HEK293 (cell line): ENCODE measurements at regions not wholly inside any gene's neighbourhood (a gene's known extent, or its start where the extent isn't known, plus 50 kb on each side); places are given as distances from the start of the nearest gene placed in this dataset.

ENCODE experiments used
- KLF10 ChIP-seq: fragments of 450-650 bp; IDR thresholded peaks from 2 replicates; pipeline ENCODE4 v1.5.1; 2018; ENCODE audit warnings: missing biosample characterization, mild to moderate bottlenecking, missing genetic modification characterization
- SETDB1 ChIP-seq: IDR thresholded peaks from one replicate; pipeline ENCODE4 v1.6.1; 2017; ENCODE audit warnings: mild to moderate bottlenecking, low read length, moderate library complexity, mixed read lengths; ENCODE audit not compliant: insufficient read length
- SP2 ChIP-seq: fragments of 450-650 bp; formaldehyde crosslinking; IDR thresholded peaks from 2 replicates; pipeline ENCODE4 v1.5.1; 2016; ENCODE audit warnings: missing biosample characterization, missing genetic modification characterization
- YY1 ChIP-seq: fragments of 450-650 bp; formaldehyde crosslinking; IDR thresholded peaks from 2 replicates; pipeline ENCODE4 v1.5.1; 2018; ENCODE audit warnings: missing biosample characterization, missing genetic modification characterization
- ZNF133 ChIP-seq: fragments of 450-650 bp; formaldehyde crosslinking; IDR thresholded peaks from 2 replicates; pipeline ENCODE4 v1.5.1; 2016; ENCODE audit warnings: missing biosample characterization, missing genetic modification characterization
- ZNF169 ChIP-seq: fragments of 450-650 bp; formaldehyde crosslinking; IDR thresholded peaks from 2 replicates; pipeline ENCODE4 v1.5.1; 2016; ENCODE audit warnings: missing biosample characterization, missing genetic modification characterization
- ZNF202 ChIP-seq: fragments of 450-650 bp; formaldehyde crosslinking; IDR thresholded peaks from 2 replicates; pipeline ENCODE4 v1.5.1; 2016; ENCODE audit warnings: missing biosample characterization, missing genetic modification characterization, borderline replicate concordance
- ZNF211 ChIP-seq: fragments of 450-650 bp; formaldehyde crosslinking; IDR thresholded peaks from 2 replicates; pipeline ENCODE4 v1.5.1; 2016; ENCODE audit warnings: low read depth, missing biosample characterization, missing genetic modification characterization
- ZNF274 ChIP-seq, 2 experiments: fragments of 200-500 bp in 1 of 2; fragments of 450-650 bp in 1 of 2; sonication (Bioruptor generic) in 1 of 2; formaldehyde crosslinking in 1 of 2; IDR thresholded peaks; 2 replicates each; pipeline versions ENCODE4 v1.5.1 to v1.6.1; 2014 to 2016; ENCODE audit warnings: borderline replicate concordance in 1 of 2, inconsistent platforms in 1 of 2, low read length in 1 of 2, missing biosample characterization in 1 of 2, missing genetic modification characterization in 1 of 2
- ZNF350 ChIP-seq: fragments of 450-650 bp; formaldehyde crosslinking; IDR thresholded peaks from 2 replicates; pipeline ENCODE4 v1.5.0; 2017; ENCODE audit warnings: missing biosample characterization, mild to moderate bottlenecking, missing genetic modification characterization
- ZNF610 ChIP-seq: fragments of 450-650 bp; formaldehyde crosslinking; IDR thresholded peaks from 2 replicates; pipeline ENCODE4 v1.5.1; 2016; ENCODE audit warnings: missing biosample characterization, missing genetic modification characterization, borderline replicate concordance
- TF ChIP-seq, protein P1 (sequence below): fragments of 450-650 bp; formaldehyde crosslinking; IDR thresholded peaks from 2 replicates; pipeline ENCODE4 v1.5.1; 2016; ENCODE audit warnings: missing biosample characterization, missing genetic modification characterization
- TF ChIP-seq, protein P2 (sequence below): fragments of 450-650 bp; formaldehyde crosslinking; IDR thresholded peaks from 2 replicates; pipeline ENCODE4 v1.5.1; 2016; ENCODE audit warnings: missing biosample characterization, missing genetic modification characterization
- TF ChIP-seq, protein P3 (sequence below): fragments of 450-650 bp; formaldehyde crosslinking; IDR thresholded peaks from 2 replicates; pipeline ENCODE4 v1.5.1; 2016; ENCODE audit warnings: missing biosample characterization, missing genetic modification characterization

DNA sequence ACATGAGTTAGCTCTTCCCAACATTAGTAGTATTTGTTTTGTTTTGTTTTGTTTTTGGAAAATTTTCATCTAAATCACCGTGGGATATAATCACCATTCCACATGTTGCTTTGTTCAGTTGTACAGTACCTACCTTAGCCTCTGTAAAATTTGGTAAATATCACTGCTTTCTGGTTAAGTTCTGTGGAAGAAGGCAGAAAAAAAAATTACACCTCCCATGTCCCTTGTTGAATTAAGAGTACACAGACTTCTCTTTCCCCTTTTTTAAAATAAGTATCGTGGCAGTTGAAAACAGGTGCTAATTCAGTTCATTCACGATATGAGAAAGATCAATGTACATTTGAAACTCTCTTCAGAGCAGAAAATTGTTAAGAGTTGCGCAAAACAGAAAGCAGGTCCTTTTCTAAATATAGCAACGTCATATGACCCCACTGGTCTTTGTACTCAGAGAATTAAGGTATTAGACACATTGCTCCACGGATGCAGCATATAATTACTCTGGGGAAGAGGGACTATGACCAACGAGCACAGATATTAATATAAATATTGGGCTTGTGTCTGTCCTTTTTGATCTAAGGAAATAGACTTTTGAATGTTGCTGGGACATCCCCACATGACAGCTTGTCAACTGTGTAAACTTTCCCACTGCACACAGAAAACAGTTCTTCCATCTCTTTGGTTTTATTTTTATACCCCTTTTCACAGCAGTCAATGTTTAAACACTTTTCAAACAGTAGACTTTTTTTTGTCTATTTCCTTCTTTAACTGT is 58.6 kb upstream of the ZNF217 start:
- TF ChIP-seq, protein P1, sequence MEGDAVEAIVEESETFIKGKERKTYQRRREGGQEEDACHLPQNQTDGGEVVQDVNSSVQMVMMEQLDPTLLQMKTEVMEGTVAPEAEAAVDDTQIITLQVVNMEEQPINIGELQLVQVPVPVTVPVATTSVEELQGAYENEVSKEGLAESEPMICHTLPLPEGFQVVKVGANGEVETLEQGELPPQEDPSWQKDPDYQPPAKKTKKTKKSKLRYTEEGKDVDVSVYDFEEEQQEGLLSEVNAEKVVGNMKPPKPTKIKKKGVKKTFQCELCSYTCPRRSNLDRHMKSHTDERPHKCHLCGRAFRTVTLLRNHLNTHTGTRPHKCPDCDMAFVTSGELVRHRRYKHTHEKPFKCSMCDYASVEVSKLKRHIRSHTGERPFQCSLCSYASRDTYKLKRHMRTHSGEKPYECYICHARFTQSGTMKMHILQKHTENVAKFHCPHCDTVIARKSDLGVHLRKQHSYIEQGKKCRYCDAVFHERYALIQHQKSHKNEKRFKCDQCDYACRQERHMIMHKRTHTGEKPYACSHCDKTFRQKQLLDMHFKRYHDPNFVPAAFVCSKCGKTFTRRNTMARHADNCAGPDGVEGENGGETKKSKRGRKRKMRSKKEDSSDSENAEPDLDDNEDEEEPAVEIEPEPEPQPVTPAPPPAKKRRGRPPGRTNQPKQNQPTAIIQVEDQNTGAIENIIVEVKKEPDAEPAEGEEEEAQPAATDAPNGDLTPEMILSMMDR (tag by site-specific recombination): no peak
- TF ChIP-seq ZNF211 (tag by site-specific recombination) (no peak), SP2 (tag by site-specific recombination) (no peak), ZNF274 (IDR thresholded peaks at IDR 0.05; ENCODE audit: low read length) (no peak), ZNF274 (tag by site-specific recombination; IDR thresholded peaks at IDR 0.05; ENCODE audit: borderline replicate concordance) (no peak), SETDB1 (no peak), KLF10 (tag by site-specific recombination) (no peak), ZNF610 (tag by site-specific recombination) (no peak), ZNF133 (no peak), ZNF350 (tag by site-specific recombination) (no peak), ZNF202 (tag by site-specific recombination) (no peak), ZNF169 (tag by site-specific recombination) (no peak), YY1 (tag by site-specific recombination) (no peak)
- TF ChIP-seq, protein P2, sequence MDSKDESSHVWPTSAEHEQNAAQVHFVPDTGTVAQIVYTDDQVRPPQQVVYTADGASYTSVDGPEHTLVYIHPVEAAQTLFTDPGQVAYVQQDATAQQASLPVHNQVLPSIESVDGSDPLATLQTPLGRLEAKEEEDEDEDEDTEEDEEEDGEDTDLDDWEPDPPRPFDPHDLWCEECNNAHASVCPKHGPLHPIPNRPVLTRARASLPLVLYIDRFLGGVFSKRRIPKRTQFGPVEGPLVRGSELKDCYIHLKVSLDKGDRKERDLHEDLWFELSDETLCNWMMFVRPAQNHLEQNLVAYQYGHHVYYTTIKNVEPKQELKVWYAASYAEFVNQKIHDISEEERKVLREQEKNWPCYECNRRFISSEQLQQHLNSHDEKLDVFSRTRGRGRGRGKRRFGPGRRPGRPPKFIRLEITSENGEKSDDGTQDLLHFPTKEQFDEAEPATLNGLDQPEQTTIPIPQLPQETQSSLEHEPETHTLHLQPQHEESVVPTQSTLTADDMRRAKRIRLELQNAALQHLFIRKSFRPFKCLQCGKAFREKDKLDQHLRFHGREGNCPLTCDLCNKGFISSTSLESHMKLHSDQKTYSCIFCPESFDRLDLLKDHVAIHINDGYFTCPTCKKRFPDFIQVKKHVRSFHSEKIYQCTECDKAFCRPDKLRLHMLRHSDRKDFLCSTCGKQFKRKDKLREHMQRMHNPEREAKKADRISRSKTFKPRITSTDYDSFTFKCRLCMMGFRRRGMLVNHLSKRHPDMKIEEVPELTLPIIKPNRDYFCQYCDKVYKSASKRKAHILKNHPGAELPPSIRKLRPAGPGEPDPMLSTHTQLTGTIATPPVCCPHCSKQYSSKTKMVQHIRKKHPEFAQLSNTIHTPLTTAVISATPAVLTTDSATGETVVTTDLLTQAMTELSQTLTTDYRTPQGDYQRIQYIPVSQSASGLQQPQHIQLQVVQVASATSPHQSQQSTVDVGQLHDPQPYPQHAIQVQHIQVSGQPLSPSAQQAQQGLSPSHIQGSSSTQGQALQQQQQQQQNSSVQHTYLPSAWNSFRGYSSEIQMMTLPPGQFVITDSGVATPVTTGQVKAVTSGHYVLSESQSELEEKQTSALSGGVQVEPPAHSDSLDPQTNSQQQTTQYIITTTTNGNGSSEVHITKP (tag by site-specific recombination): no peak
- TF ChIP-seq, protein P3, sequence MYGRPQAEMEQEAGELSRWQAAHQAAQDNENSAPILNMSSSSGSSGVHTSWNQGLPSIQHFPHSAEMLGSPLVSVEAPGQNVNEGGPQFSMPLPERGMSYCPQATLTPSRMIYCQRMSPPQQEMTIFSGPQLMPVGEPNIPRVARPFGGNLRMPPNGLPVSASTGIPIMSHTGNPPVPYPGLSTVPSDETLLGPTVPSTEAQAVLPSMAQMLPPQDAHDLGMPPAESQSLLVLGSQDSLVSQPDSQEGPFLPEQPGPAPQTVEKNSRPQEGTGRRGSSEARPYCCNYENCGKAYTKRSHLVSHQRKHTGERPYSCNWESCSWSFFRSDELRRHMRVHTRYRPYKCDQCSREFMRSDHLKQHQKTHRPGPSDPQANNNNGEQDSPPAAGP (tag by site-specific recombination): no peak
